Activated naive CD4-positive, alpha-beta T cell treated with Interleukin-2 at 50 U/mL for 16 hours (primary cell): ENCODE measurements at regions not wholly inside any gene's neighbourhood (a gene's known extent, or its start where the extent isn't known, plus 50 kb on each side); places are given as distances from the start of the nearest gene placed in this dataset.
"Not testable (repeated sequence)": the region's sequence is repeated elsewhere in the genome, so short reads cannot be mapped to it uniquely, and the experiment has no call there.

Source experiments
- DNase-seq: peaks from one replicate; pipeline ENCODE4 v3.0.0-alpha.2; 2020

- no peak for DNase-seq
These were observed 272.2 kb downstream of the PRELID2 start for GRCh38 chr5:145562931-145563330.

DNA sequence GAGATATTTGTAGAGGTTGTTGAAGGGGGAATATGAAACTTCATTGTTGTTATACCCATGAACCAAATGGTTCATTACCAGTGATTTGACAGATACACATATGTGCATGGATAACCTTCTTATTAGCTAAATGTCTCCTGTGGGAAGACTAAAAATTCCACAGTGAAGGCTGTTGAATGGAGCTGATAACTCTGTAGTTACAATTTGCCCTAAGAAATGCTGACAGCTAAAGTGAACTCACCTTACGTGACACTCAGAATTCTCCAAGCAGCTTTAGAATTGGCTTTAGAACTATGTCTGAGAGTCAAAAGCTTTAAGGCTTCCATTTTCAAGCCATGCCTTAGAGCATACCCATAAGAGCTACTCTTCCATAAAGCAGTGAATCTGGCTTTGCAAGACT lies 276.9 kb downstream of the PRELID2 start:
- DNase-seq, result no peak

DNA sequence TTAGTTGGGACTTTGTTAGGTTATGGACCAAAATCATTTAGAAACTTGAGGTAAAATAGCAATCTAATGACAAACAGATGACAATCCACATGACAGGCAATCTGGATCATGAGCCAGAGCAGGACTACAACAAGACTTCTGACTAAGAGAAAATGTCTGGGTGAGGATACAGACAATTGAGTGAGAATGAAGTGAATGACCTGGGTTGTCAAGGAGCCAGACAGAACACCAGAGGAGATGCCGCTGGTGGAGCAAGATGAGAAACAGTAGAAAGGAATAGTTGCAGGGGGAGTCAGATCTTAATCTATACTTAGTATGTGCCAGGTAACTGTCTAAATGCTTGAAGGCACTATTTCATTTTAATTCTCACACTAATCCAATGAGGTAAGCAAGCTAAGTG lies 277.8 kb downstream of the PRELID2 start:
- no peak for DNase-seq

GRCh38 chr5:145554399-145554798 lies 280.7 kb downstream of the PRELID2 start:
- DNase-seq, result no peak

DNA sequence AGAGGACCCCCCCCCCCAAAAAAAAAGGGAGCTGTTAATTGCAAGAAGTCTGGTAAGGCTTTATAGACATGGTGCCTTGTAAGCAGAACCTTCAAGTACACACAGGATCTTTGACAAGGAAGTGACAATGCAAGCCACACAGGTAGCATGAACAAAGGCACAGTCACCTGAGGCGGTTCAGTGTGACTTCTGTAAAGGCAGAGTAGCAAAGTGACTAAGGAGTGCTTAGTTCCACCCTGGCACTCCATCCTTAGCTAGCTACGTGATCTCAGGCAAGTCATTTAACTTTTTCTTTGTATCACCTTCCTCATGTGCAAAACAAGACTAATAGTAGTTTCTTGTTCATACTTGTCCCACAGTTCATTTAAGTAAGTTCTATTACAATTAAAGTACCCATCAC lies 282.0 kb downstream of the PRELID2 start:
- DNase-seq, result no peak

GRCh38 chr5:145551714-145552113 lies 283.4 kb downstream of the PRELID2 start:
- DNase-seq, result no peak

DNA sequence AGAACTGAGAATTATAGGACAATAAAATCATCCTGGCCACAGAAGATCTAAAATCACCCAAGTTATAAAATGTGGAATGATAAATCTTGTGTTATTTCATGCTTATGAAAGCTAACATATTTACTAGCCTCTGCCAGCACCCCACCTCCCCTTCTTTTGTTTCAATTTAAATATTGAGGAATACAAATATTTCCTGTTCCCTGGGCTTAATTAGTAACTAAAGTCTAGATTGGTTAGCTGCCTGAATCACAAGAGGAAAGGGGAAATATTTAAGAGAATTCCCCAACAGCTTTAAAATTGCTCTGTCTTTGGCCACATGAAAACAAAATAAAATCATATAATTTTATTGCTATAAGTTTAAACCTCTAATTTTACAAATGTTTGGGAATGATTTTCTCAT lies 287.0 kb downstream of the PRELID2 start:
- DNase-seq, result no peak

GRCh38 chr5:145544401-145544800 lies 290.7 kb downstream of the PRELID2 start:
- DNase-seq, result no peak

DNA sequence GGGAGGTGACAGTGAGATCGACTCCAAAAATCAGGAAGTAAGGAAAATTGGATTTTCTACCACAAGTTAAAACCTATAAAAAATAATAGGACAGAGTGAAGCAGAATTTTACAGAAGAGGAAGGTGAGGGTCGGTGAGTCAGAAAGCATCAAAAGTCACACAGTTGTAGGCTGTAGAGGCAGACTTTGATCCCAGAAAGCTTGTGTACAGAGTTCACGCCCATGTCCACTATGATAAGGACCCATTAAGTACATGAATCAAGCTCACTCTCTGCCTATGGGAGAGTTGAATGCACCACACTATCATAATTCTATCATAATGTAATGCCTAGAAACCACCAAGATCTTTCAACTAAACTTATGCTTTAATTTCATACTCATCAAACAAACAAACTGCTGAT lies 291.2 kb downstream of the PRELID2 start:
- no peak for DNase-seq

DNA sequence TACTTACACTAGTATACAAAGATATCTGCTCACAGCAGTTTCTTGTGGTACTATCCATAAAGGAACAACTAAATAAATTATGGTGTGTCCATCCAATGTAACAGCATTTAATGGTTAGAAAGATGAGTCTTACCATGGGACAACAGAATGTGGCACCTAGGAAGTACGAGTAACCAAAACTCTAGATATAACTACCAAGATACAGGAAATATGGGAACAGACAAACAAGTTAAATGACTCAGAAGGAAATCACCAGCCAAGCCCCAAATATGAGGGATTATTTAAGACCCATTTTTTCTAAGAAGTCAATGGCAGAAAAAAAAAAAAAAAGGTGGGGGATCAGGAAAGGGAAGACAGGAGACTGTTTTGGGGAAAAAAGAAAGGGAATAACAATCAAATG lies 294.8 kb downstream of the PRELID2 start:
- no peak for DNase-seq

DNA sequence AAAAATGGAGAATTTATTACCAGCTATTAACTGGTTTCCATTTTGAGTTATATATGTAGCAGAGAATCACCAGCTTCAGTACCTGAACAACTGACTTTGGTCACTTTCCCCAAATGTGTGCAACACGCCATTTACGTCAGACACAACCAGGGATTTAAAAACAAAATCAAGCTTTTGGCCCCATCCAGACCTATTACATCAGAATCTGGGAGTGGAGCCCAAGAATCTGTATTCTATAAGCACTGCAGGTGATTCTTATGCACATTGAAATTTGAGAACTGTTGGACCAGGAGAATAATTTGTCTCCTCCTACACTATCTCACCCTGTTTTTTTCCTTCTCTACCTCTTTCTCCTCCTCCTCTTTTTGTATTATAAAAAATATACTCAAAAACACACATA lies 295.9 kb downstream of the PRELID2 start:
- DNase-seq, result no peak

DNA sequence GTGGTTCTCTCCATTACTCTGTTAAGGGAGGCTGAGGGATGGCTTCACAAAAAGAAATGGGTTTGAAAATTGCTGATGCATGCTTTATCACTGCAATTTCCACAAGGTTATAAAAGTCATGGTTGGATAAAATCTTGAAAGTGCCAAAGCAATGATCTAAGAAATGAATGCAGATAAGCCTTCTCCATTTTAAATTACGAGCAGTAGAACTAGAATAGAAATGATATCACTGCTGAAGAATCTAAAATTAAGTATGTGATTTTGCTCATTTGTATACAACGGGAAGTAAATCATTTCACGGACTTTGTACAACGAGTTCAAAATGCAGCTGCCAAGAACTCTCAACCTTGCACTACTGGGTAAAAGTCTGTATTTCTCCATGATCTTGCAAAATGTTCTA lies 299.0 kb downstream of the PRELID2 start:
- no peak for DNase-seq

DNA sequence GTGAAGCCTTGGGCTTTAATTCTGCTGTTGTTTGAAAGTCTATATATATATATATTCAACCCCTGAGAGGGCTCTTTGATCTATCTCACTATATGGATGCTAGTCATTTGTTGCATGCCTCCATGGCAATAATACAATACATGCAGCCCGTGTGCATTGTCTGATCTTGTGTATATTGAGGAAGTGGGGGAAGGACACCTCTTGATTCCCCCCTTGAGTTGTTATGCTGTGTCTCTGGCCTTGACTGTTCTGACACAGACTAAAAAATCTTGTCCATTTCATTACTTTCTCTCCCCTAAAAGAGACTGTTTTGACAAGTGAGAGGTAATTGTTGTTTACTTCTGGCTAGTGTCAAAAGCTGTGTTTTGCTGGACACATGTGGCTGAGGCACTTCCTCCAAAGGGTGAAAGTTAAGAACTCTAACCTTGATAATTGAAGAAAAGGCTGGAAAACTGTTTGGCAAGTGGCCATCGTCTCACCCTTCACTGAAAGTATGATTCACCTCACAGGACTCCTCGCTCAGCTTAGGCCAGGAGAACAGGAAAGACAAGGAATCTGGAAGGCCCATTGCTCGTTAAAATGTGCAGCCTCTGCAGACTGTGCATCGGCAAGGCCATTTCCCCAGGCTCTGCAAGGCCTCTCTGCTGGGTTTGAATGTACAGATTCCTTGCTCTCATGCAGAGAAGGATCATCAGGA lies 304.0 kb downstream of the PRELID2 start:
- no peak for DNase-seq

GRCh38 chr5:145521523-145521922 lies 313.6 kb downstream of the PRELID2 start:
- DNase-seq, result no peak

DNA sequence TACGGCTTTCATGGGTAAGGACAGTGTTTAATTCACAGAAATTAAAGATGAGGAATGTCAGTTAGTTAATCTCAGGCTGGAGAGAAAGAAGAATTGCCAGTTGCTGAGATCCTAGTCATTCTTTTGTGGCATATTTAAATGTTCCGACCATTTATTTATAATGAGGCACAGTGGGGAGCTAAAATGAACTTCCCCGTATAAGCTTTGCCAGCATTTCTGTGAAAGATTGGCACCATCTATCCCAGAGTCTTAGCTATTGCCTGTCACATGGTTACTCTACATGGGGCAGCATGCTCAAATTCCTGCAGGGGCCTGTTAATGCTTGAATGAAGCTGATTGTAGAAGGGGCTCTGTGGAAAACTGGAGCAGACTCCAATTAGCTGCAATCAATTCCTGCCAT lies 314.1 kb downstream of the PRELID2 start:
- no peak for DNase-seq

DNA sequence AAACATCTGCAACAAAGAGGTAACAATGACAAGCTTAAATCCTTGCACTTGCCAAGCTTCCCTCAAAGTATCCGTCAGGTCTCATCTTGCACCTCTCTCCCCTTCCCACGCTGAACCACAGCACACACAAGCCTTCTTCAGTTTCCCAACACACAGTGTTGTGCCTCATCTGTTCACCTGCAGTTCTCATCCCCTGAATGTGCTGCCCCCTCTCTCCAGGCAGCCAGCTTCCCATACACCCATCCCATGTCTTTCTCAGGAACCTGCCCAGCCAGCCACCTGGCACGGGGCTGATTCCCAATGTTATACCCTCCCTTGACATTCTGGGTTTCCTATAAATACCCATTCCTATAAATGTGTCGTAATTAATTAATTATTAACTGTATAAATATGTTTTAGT lies 314.8 kb downstream of the PRELID2 start:
- DNase-seq, result no peak

GRCh38 chr5:145517588-145517987 lies 317.6 kb downstream of the PRELID2 start:
- DNase-seq, result not testable (repeated sequence)

- no peak for DNase-seq
These were observed 323.8 kb downstream of the PRELID2 start for GRCh38 chr5:145511351-145511750.

DNA sequence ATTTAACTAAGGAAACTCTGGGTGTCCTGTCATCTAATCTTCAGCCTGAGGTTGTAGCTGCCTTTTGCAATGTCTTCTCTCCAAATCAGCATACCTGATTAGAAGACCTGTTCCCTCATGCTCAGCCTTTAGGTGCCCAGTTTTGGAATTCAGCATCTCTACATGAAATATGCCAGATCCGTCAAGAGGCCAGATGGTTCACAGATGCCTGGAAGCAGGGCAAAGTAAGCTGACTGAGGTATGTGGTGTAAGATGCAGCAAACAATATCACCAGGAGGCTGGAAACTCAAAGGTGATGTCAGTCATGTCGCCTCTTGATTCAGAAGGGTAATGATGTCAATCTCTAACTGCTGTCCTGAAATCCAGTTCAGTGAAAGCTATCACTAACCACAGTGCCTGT lies 324.4 kb downstream of the PRELID2 start:
- DNase-seq, result no peak

- no peak for DNase-seq
These were observed 324.8 kb downstream of the PRELID2 start for GRCh38 chr5:145510324-145510723.

GRCh38 chr5:145509336-145510136 lies 325.6 kb downstream of the PRELID2 start:
- no peak for DNase-seq

DNA sequence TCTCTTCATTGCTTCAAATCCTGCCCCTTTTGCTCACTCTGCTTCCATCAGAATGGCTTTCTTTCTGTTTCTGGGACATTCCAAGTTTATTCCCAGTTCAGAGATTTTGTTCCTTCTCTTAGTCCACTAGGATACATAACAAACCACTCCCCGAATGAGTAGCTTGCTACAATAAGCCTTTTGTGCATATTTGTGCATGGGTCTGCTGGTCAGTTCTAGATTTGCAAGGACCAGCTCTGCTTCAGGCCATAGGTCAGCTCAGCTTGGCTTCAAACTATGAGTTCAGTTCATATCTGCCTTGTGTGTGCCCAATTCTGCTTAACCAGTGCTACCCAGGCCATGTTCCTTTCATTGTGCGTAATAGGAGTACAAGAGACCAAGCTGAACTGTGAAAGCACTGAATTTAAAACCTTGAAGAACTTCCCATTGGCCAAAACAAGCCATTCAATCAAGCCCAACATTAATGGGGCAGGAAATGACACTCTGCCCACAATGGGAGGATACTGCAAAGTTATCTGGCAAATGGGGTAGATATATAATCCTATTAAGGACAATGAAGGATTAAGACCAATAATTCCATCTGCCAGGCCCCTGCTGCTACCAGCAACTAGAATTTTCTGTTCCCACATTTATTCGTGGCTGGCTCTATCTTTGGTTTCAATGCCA lies 328.8 kb downstream of the PRELID2 start:
- DNase-seq, result no peak

DNA sequence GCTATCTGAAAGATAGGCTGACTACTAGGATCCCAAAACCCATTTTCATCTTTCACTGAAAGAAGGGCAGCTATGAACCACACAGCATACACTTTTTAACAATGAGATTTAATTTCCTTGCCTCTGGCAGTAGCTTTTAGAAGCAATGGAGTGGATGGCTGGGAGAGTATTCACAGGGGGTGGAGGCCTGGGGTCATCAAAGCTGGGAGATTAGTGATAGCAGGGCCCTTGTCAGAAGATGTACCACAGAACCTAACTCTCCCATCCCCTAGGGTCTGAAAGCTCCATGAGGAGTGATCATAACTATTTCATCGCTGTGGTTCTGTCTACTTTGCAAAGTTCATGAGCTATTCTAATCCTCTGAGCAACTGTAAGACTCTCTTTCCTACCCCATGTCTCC lies 332.2 kb downstream of the PRELID2 start:
- DNase-seq, result no peak

DNA sequence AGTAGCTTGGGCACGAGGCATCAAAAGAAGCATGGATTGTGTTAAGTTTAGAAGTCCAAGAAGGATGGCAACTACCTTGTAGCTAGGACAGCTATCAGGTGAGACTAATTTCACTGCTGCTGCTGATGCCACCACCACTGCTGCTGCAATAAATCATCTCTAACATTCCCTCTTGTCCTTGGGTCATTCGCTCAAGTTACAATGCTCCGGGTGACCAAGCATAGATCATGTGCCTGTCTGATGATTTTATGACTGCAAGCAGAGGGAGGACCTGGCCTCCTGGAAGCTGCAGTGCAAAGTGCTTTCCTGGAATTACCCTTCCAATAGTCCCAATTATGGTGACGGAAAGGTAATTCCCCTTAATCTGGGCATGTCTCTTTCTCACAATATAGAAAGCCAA lies 334.4 kb downstream of the PRELID2 start:
- no peak for DNase-seq
